OCI-LY7 (cell line): ENCODE measurements at regions not wholly inside any gene's neighbourhood (a gene's known extent, or its start where the extent isn't known, plus 50 kb on each side); places are given as distances from the start of the nearest gene placed in this dataset.

Experiments used
- BruUV-seq: library from RNA; stranded (reverse); fragments of 400-500 nt; replicated peaks from 2 replicates; lab custom pipeline; 2021; lab: Mats Ljungman, UMichigan
- CTCF ChIA-PET: fragments of 300-600 bp; sonication (Branson Sonifier 250); formaldehyde crosslinking; loops from one replicate; lab custom pipeline; 2022; ENCODE audit warnings: antibody characterized with exemption; ENCODE audit not compliant: unreplicated experiment; lab: Charles Lee
- POLR2A ChIA-PET: fragments of 300-600 bp; sonication (Branson Sonifier 250); formaldehyde crosslinking; loops from one replicate; lab custom pipeline; 2022; ENCODE audit warnings: antibody characterized with exemption; lab: Charles Lee
- DNase-seq: peaks from one replicate; pipeline ENCODE4 v3.0.0-alpha.2; 2015; ENCODE audit warnings: low spot score
- H2AFZ ChIP-seq: fragments of 200-600 bp; sonication (generic), shearing (Covaris generic); 2 replicates; pipeline ENCODE4 v1.6.1; 2014; ENCODE audit warnings: mild to moderate bottlenecking, antibody characterized with exemption, low read length, moderate library complexity
- H3K27ac ChIP-seq: fragments of 200-600 bp; sonication (generic); 2 replicates; pipeline ENCODE4 v1.5.1; 2014; ENCODE audit warnings: mixed run types, low read depth, mild to moderate bottlenecking, moderate library complexity, low read length, inconsistent platforms; ENCODE audit not compliant: poor library complexity, severe bottlenecking
- H3K36me3 ChIP-seq: fragments of 200-600 bp; sonication (generic); 2 replicates; pipeline ENCODE4 v1.6.1; 2014; ENCODE audit warnings: mild to moderate bottlenecking, antibody characterized with exemption, low read length, moderate library complexity, mixed read lengths; ENCODE audit not compliant: insufficient read depth
- H3K4me1 ChIP-seq: fragments of 200-600 bp; sonication (generic); 2 replicates; pipeline ENCODE4 v1.5.1; 2014; ENCODE audit warnings: mild to moderate bottlenecking, low read length; ENCODE audit not compliant: insufficient read depth, poor library complexity, severe bottlenecking
- H3K4me2 ChIP-seq: fragments of 200-600 bp; sonication (generic); 2 replicates; pipeline ENCODE4 v1.6.1; 2014; ENCODE audit warnings: mild to moderate bottlenecking, low read length
- H3K4me3 ChIP-seq: fragments of 200-600 bp; sonication (generic); 2 replicates; pipeline ENCODE4 v1.5.1; 2014; ENCODE audit warnings: mild to moderate bottlenecking, low read depth, low read length; ENCODE audit not compliant: poor library complexity, severe bottlenecking
- H3K79me2 ChIP-seq: fragments of 200-600 bp; sonication (generic); 2 replicates; pipeline ENCODE4 v1.6.1; 2016; ENCODE audit warnings: low read depth, mild to moderate bottlenecking, low read length, moderate library complexity, mixed read lengths; ENCODE audit not compliant: insufficient read depth
- H3K9me2 ChIP-seq: fragments of 200-600 bp; sonication (generic); 2 replicates; pipeline ENCODE4 v1.6.1; 2016; ENCODE audit warnings: mild to moderate bottlenecking, low read length, mixed read lengths; ENCODE audit not compliant: insufficient read depth
- H3K9me3 ChIP-seq: fragments of 200-600 bp; sonication (generic); 2 replicates; pipeline ENCODE4 v1.6.1; 2014; ENCODE audit warnings: mild to moderate bottlenecking, mixed run types, low read length, mixed read lengths
- H4K20me1 ChIP-seq: fragments of 200-600 bp; sonication (generic); 2 replicates; pipeline ENCODE4 v1.6.1; 2014; ENCODE audit warnings: mild to moderate bottlenecking, antibody characterized with exemption, low read length, moderate library complexity, mixed read lengths; ENCODE audit not compliant: insufficient read depth
- EZH2phosphoT487 ChIP-seq: fragments of 200-600 bp; sonication (generic); IDR thresholded peaks from 2 replicates; pipeline ENCODE4 v1.6.1; 2018; ENCODE audit warnings: low read depth, borderline replicate concordance, mild to moderate bottlenecking, mixed run types, antibody characterized with exemption, low read length, moderate library complexity, mixed read lengths
- intact Hi-C: fragments of 100-400 bp; cut with micrococcal nuclease; formaldehyde crosslinking; loops from one replicate; pipeline ENCODE4 v1.10.0; 2022; ENCODE audit not compliant: unreplicated experiment
- TF ChIP-seq, protein P1 (sequence below): fragments of 200-600 bp; sonication (generic); conservative IDR thresholded peaks from 2 replicates; pipeline ENCODE4 v1.5.1; 2014; ENCODE audit warnings: mild to moderate bottlenecking, antibody characterized with exemption, low read length, moderate library complexity, mixed read lengths

DNA sequence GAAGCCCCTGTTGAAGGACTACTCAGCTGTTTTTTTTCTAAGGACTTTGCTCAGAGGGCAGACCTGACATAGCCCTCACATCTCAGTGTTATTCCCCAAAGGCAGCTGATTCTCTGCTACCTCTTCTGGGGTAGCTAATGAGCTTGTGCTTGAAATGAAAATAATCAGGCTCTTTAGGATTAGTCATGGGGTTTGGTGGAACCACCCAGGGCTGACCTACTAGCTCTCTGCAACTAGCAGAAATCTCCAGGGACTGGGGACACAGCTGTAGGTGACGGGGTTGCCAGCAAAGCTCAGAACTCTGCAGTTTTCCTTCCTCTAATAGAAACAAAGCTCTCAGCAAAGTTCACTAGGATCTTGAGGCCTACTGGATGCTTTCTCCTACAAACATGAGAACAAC is 106.4 kb upstream of the BCL9 start:
- Histone ChIP-seq H2AFZ (no peak overlapping the region), H3K79me2 (no peaks in the 10 kb centered on the region), H3K27ac (no peak overlapping the region), H4K20me1 (no peaks in the 10 kb centered on the region), H3K36me3 (no peaks in the 10 kb centered on the region), H3K9me2 (no peaks in the 10 kb centered on the region), H3K4me2 (no peak overlapping the region), H3K9me3 (no peaks in the 10 kb centered on the region), H3K4me3 (no peak overlapping the region), H3K4me1 (no peaks in the 10 kb centered on the region)
- BruUV-seq, result no TSS peak
- TF ChIP-seq, protein P1, sequence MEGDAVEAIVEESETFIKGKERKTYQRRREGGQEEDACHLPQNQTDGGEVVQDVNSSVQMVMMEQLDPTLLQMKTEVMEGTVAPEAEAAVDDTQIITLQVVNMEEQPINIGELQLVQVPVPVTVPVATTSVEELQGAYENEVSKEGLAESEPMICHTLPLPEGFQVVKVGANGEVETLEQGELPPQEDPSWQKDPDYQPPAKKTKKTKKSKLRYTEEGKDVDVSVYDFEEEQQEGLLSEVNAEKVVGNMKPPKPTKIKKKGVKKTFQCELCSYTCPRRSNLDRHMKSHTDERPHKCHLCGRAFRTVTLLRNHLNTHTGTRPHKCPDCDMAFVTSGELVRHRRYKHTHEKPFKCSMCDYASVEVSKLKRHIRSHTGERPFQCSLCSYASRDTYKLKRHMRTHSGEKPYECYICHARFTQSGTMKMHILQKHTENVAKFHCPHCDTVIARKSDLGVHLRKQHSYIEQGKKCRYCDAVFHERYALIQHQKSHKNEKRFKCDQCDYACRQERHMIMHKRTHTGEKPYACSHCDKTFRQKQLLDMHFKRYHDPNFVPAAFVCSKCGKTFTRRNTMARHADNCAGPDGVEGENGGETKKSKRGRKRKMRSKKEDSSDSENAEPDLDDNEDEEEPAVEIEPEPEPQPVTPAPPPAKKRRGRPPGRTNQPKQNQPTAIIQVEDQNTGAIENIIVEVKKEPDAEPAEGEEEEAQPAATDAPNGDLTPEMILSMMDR, result no peak
- no peak for TF ChIP-seq EZH2phosphoT487
- intact Hi-C loops, result no loop called here
- POLR2A ChIA-PET, result no interaction called here
- DNase-seq, result peak; percentile 7
- CTCF ChIA-PET, result no interaction called here

DNA sequence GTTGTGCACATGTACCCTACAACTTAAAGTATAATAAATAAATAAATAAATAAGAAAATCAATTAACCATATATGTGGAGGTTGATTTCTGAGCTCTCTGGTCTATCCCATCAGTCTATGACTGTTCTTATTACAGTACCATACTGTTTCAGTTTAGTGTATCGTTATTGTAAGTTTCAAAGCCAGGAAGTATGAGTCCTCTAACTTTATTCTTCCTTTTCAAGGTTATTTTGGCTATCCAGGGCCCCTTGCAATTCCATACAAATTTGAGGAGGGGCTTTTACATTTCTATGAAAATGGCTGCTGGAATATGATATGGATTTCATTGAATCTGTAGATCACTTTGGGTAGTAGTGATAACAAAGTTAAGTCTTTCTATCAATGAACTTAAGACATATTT is 96.9 kb upstream of the BCL9 start:
- CTCF ChIA-PET, result no interaction called here
- Histone ChIP-seq H3K9me2 (no peaks in the 10 kb centered on the region), H2AFZ (no peak overlapping the region), H3K4me3 (no peak overlapping the region), H3K27ac (no peak overlapping the region), H3K4me1 (no peaks in the 10 kb centered on the region), H3K4me2 (no peak overlapping the region), H3K36me3 (no peaks in the 10 kb centered on the region), H3K79me2 (no peaks in the 10 kb centered on the region), H3K9me3 (no peaks in the 10 kb centered on the region), H4K20me1 (no peaks in the 10 kb centered on the region)
- intact Hi-C loops, result no loop called here
- DNase-seq, result no peak
- no peak for TF ChIP-seq EZH2phosphoT487
- TF ChIP-seq, protein P1, result no peak
- POLR2A ChIA-PET, result no interaction called here
- no TSS peak for BruUV-seq

DNA sequence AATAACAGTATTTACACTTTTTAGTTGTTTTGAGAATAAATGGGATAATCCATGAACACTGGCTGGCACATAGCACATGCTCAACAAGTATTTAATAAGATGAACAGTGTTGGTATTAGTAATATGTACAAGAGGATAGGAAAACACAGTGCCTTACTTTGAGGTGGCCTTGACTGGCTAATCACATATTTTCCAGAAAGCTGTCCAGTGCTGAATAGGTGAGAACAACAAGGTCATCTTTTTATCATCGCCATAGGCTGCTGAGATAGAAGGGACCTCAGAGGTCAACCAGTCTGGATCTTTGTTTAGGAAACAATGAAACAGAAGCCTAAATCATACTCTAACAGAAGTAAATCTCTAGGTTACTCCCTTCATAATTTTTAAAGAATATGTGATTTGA is 89.7 kb upstream of the BCL9 start:
- POLR2A ChIA-PET, result interaction anchor here (0.5 kb wide), 1 partner anchor 296 kb away, joined by 3 read pairs; no protein-coding TSS in a partner anchor
- H3K79me2 ChIP-seq, result no peaks in the 10 kb centered on the region
- no peaks in the 10 kb centered on the region for H3K9me3 ChIP-seq
- H3K4me3 ChIP-seq, result no peak overlapping the region
- no peaks in the 10 kb centered on the region for H3K4me1 ChIP-seq
- no peak overlapping the region for H3K27ac ChIP-seq
- no peaks in the 10 kb centered on the region for H4K20me1 ChIP-seq
- no peak for TF ChIP-seq EZH2phosphoT487
- TF ChIP-seq, protein P1, result no peak
- no peak for DNase-seq
- CTCF ChIA-PET, result no interaction called here
- no TSS peak for BruUV-seq
- no peaks in the 10 kb centered on the region for H3K9me2 ChIP-seq
- intact Hi-C loops, result no loop called here
- H2AFZ ChIP-seq, result no peak overlapping the region
- no peaks in the 10 kb centered on the region for H3K36me3 ChIP-seq
- H3K4me2 ChIP-seq, result no peak overlapping the region
